Heart left ventricle (tissue), 16 donors: ENCODE measurements at regions not wholly inside any gene's neighbourhood (a gene's known extent, or its start where the extent isn't known, plus 50 kb on each side); places are given as distances from the start of the nearest gene placed in this dataset.

Experiments
- ATAC-seq, 4 donors: fragments of 200-7000 bp; cut with Tn5 transposase; one replicate each; pipeline ENCODE4 v1.9.1; 2020 to 2022; ENCODE audit warnings: moderate library complexity in 4 of 4, mild to moderate bottlenecking in 3 of 4, moderate number of reproducible peaks in 1 of 4
- DNase-seq, 5 donors: peaks; one replicate each; pipeline ENCODE4 v3.0.0-alpha.2; 2020
- H3K27ac ChIP-seq, 12 donors: fragments of 200-600 bp; sonication (generic) in 4 of 12; one replicate each; pipeline versions ENCODE4 v1.5.0 to v1.8.0; 2016 to 2022; ENCODE audit warnings: mild to moderate bottlenecking in 2 of 12
- H3K27me3 ChIP-seq, 9 donors: fragments of 200-600 bp; sonication (generic) in 2 of 9; one replicate each; pipeline versions ENCODE4 v1.5.1 to v1.8.0; 2016 to 2022; ENCODE audit warnings: mild to moderate bottlenecking in 3 of 9
- H3K36me3 ChIP-seq, 9 donors: fragments of 200-600 bp; sonication (generic) in 2 of 9; one replicate each; pipeline versions ENCODE4 v1.5.0 to v1.8.0; 2018 to 2022; ENCODE audit warnings: mild to moderate bottlenecking in 2 of 9
- H3K4me1 ChIP-seq, 12 donors: fragments of 200-600 bp; sonication (generic) in 4 of 12; one replicate each; pipeline versions ENCODE4 v1.5.0 to v1.8.0; 2016 to 2022; ENCODE audit warnings: mild to moderate bottlenecking in 3 of 12
- H3K4me3 ChIP-seq, 12 donors: fragments of 200-600 bp; sonication (generic) in 4 of 12; one replicate each; pipeline versions ENCODE4 v1.5.0 to v1.8.0; 2017 to 2022; ENCODE audit warnings: mild to moderate bottlenecking in 9 of 12, moderate library complexity in 4 of 12
- H3K9me3 ChIP-seq, 12 donors: fragments of 200-600 bp; sonication (generic) in 4 of 12; one replicate each; pipeline versions ENCODE4 v1.5.0 to v1.8.0; 2016 to 2022; ENCODE audit warnings: mild to moderate bottlenecking in 1 of 12
- CTCF ChIP-seq, 12 donors: fragments of 200-600 bp; sonication (generic) in 4 of 12; IDR thresholded peaks; one replicate each; pipeline versions ENCODE4 v1.5.0 to v1.8.0; 2018 to 2022; ENCODE audit warnings: antibody characterized with exemption in 12 of 12, mild to moderate bottlenecking in 5 of 12
- POLR2A ChIP-seq, 2 donors: fragments of 450-650 bp; IDR thresholded peaks; one replicate each; pipeline ENCODE4 v1.6.1; 2017; ENCODE audit warnings: antibody characterized with exemption in 2 of 2, mild to moderate bottlenecking in 2 of 2, moderate library complexity in 2 of 2
- WGBS, 4 donors: extraction: QIAGEN DNeasy Blood & Tissue Kit in 2 of 4; methylation state at CpG; one replicate each; pipeline versions ENCODE4 v1.1.5 to v1.1.7; 2013 to 2018; 5-methylcytosine and 5-hydroxymethylcytosine counted together
- intact Hi-C, 10 donors: fragments of 100-400 bp; cut with DNase I; formaldehyde crosslinking; loops; one replicate each; pipeline versions ENCODE4 v1.11.1 to v1.14.2; 2022
- donor health status: ischemic (EF 13 %, LVEDD 7.1; RV severe dilation, severe dysfunction).
- donor health status: healthy with polysubstance abuse.
- donor health status: DM: no; HTN: yes; CAD: no.
- donor health status: DM: no; HTN: no; CAD: no.
- donor health status: ischemic (EF 25% LVEDD 6.9; RV normal size, moderate dysfunction).
- donor health status: ischemic (EF 25% LVEDD 5.7; RV mildly dilated, moderate dysfunction).
- donor health status: healthy.
- donor health status: DM: yes; HTN: yes; CAD: no.
- donor health status: ischemic (EF 35%, LVEDD 5.7; RV mildly dilated, moderate dysfunction).
- donor health status: nonischemic (EF 11% LVEDD 7.7; RV severe dilation, severe dysfunction).
- donor health status: DM: yes; HTN: yes; CAD: no.
- donor health status: PGD.
- donor health status: ischemic (EF 29% LVEDD 5.4; RV normal size, mild dysfunction).
- donor health status: nonischemic (EF 23%, LVEDD 6.1; RV moderate dilation, normal function).

GRCh38 chr13:109857803-109858202 lies 71.4 kb upstream of the IRS2 start:
- no peak for TF ChIP-seq CTCF (IDR thresholded peaks at IDR 0.05)
- TF ChIP-seq POLR2A (IDR thresholded peaks at IDR 0.05) = no peak
- H3K4me1 ChIP-seq = peaks cover 0 to 10% (median 0%) of the 10 kb centered on the region in 12 donors
- H3K36me3 ChIP-seq = no peaks in the 10 kb centered on the region
- no peak overlapping the region for H3K4me3 ChIP-seq
- ATAC-seq = no peak
- H3K27ac ChIP-seq = no peak overlapping the region
- intact Hi-C loops = no loop called here
- H3K27me3 ChIP-seq = peaks cover 0 to 7% (median 0%) of the 10 kb centered on the region in 9 donors
- DNase-seq = no peak
- H3K9me3 ChIP-seq = no peaks in the 10 kb centered on the region
- 67 to 71% (median 70%) methylated on average over 7 of the region's 7 CpGs for WGBS, 4 donors

- peaks cover 0 to 10% (median 0%) of the 10 kb centered on the region in 12 donors for H3K4me1 ChIP-seq
- H3K4me3 ChIP-seq = no peak overlapping the region
- DNase-seq = no peak
- no peak for ATAC-seq
- no peak overlapping the region for H3K27ac ChIP-seq
- TF ChIP-seq CTCF (IDR thresholded peaks at IDR 0.05) (no peak), POLR2A (IDR thresholded peaks at IDR 0.05) (no peak)
- 64 to 81% (median 75%) methylated on average over 5 of the region's 5 CpGs for WGBS, 4 donors
- intact Hi-C loops = no loop called here
- H3K9me3 ChIP-seq = no peaks in the 10 kb centered on the region
- H3K36me3 ChIP-seq = no peaks in the 10 kb centered on the region
- peaks cover 0 to 7% (median 0%) of the 10 kb centered on the region in 9 donors for H3K27me3 ChIP-seq
Measured at GRCh38 chr13:109857325-109857724, 70.9 kb upstream of the IRS2 start.

- TF ChIP-seq CTCF (IDR thresholded peaks at IDR 0.05) = no peak
- no peak for TF ChIP-seq POLR2A (IDR thresholded peaks at IDR 0.05)
- no peak for ATAC-seq
- H3K27ac ChIP-seq = no peak overlapping the region
- WGBS, 4 donors = 72 to 88% (median 77%) methylated on average over 4 of the region's 4 CpGs
- no peak overlapping the region for H3K4me3 ChIP-seq
- no peak for DNase-seq
- intact Hi-C loops = no loop called here
- H3K36me3 ChIP-seq = no peaks in the 10 kb centered on the region
- peaks cover 0 to 7% (median 0%) of the 10 kb centered on the region in 9 donors for H3K27me3 ChIP-seq
- H3K4me1 ChIP-seq = peaks cover 0 to 10% (median 0%) of the 10 kb centered on the region in 12 donors
- H3K9me3 ChIP-seq = no peaks in the 10 kb centered on the region
Measured at GRCh38 chr13:109856350-109856749, 70.0 kb upstream of the IRS2 start.

DNA sequence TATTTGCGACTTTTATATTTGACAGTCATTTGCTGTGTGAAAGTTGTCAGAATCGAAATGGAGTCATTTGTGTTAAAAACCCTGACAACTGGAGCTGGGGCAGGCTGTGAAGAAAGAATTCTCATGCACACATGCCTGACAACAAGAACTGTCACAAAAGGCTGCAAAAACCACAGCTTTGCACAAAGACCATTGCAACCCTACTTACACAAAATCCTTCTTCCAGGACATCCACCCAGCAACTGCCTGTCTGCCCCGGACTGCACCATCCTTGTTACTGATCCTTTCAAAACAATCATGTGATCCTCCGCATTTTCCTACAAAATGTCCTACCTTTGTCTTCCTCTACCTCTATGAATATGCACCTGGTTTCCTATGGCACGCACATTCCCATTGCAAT lies 66.8 kb upstream of the IRS2 start:
- H3K9me3 ChIP-seq = no peaks in the 10 kb centered on the region
- 81 to 87% (median 84%) methylated on average over 5 of the region's 5 CpGs for WGBS, 4 donors
- no peaks in the 10 kb centered on the region for H3K36me3 ChIP-seq
- no peaks in the 10 kb centered on the region for H3K4me1 ChIP-seq
- no peak overlapping the region for H3K27ac ChIP-seq
- ATAC-seq (no peak), DNase-seq (no peak)
- H3K27me3 ChIP-seq = peaks cover 0 to 7% (median 0%) of the 10 kb centered on the region in 9 donors
- TF ChIP-seq POLR2A (IDR thresholded peaks at IDR 0.05) (no peak), CTCF (IDR thresholded peaks at IDR 0.05) (no peak)
- no peak overlapping the region for H3K4me3 ChIP-seq
- intact Hi-C loops = no loop called here
